H9 (cell line): ENCODE measurements at regions not wholly inside any gene's neighbourhood (a gene's known extent, or its start where the extent isn't known, plus 50 kb on each side); places are given as distances from the start of the nearest gene placed in this dataset.

Experiments
- DNase-seq: peaks from one replicate; pipeline ENCODE4 v3.0.0-alpha.2; 2017
- H2AFZ ChIP-seq: one replicate; pipeline ENCODE4 v1.6.1; 2013; ENCODE audit warnings: mild to moderate bottlenecking, low read length, control low read depth, moderate library complexity
- H2AK5ac ChIP-seq: 2 replicates; pipeline ENCODE4 v1.6.1; 2013; ENCODE audit warnings: low read length, control low read depth, mixed read lengths; ENCODE audit not compliant: insufficient read length
- H2BK120ac ChIP-seq: one replicate; pipeline ENCODE4 v1.6.1; 2013; ENCODE audit warnings: low read depth, mild to moderate bottlenecking, low read length, control low read depth, inconsistent platforms; ENCODE audit not compliant: poor library complexity, severe bottlenecking
- H2BK12ac ChIP-seq: 2 replicates; pipeline ENCODE4 v1.6.1; 2013; ENCODE audit warnings: low read length, control low read depth, mixed read lengths, low read depth; ENCODE audit not compliant: insufficient read length
- H2BK15ac ChIP-seq: 2 replicates; pipeline ENCODE4 v1.6.1; 2013; ENCODE audit warnings: low read depth, low read length, control low read depth
- H2BK20ac ChIP-seq: one replicate; pipeline ENCODE4 v1.6.1; 2013; ENCODE audit warnings: low read depth, mild to moderate bottlenecking, low read length, control low read depth, inconsistent platforms; ENCODE audit not compliant: poor library complexity, severe bottlenecking
- H2BK5ac ChIP-seq: 2 replicates; pipeline ENCODE4 v1.6.1; 2013; ENCODE audit warnings: low read length, control low read depth, mixed read lengths; ENCODE audit not compliant: insufficient read length
- H3K14ac ChIP-seq: 2 replicates; pipeline ENCODE4 v1.6.1; 2013; ENCODE audit warnings: low read length, control low read depth; ENCODE audit not compliant: insufficient read depth
- H3K18ac ChIP-seq: 2 replicates; pipeline ENCODE4 v1.6.1; 2013; ENCODE audit warnings: low read depth, mild to moderate bottlenecking, mixed read lengths, low read length, control low read depth; ENCODE audit not compliant: insufficient read length
- H3K23ac ChIP-seq: 2 replicates; pipeline ENCODE4 v1.6.1; 2013; ENCODE audit warnings: low read length, control low read depth, mixed read lengths, low read depth; ENCODE audit not compliant: insufficient read length
- H3K23me2 ChIP-seq: 2 replicates; pipeline ENCODE4 v1.6.1; 2013; ENCODE audit warnings: low read depth, mild to moderate bottlenecking, mixed read lengths, low read length, control low read depth; ENCODE audit not compliant: insufficient read length, poor library complexity, severe bottlenecking
- H3K27ac ChIP-seq: 2 replicates; pipeline ENCODE4 v1.5.1; 2013; ENCODE audit warnings: low read length, control low read depth, mixed read lengths, low read depth; ENCODE audit not compliant: insufficient read length
- H3K27me3 ChIP-seq: 2 replicates; pipeline ENCODE4 v1.6.1; 2013; ENCODE audit warnings: low read length, control low read depth, inconsistent platforms; ENCODE audit not compliant: insufficient read depth
- H3K4ac ChIP-seq: 2 replicates; pipeline ENCODE4 v1.6.1; 2013; ENCODE audit warnings: low read depth, mild to moderate bottlenecking, control low read depth, inconsistent platforms, low read length, moderate library complexity
- H3K4me1 ChIP-seq: 2 replicates; pipeline ENCODE4 v1.6.1; 2013; ENCODE audit warnings: low read length, control low read depth, inconsistent platforms; ENCODE audit not compliant: insufficient read depth
- H3K4me2 ChIP-seq: 2 replicates; pipeline ENCODE4 v1.6.1; 2013; ENCODE audit warnings: low read length, control low read depth, mixed read lengths; ENCODE audit not compliant: insufficient read length, insufficient read depth
- H3K56ac ChIP-seq: 2 replicates; pipeline ENCODE4 v1.6.1; 2013; ENCODE audit warnings: low read depth, mild to moderate bottlenecking, mixed read lengths, low read length, control low read depth; ENCODE audit not compliant: insufficient read length
- H3K79me1 ChIP-seq: 2 replicates; pipeline ENCODE4 v1.6.1; 2013; ENCODE audit warnings: low read depth, mild to moderate bottlenecking, moderate library complexity, low read length, control low read depth, inconsistent platforms; ENCODE audit not compliant: insufficient read depth, poor library complexity, severe bottlenecking
- H3K79me2 ChIP-seq: 2 replicates; pipeline ENCODE4 v1.6.1; 2013; ENCODE audit warnings: low read length, control low read depth, inconsistent platforms; ENCODE audit not compliant: insufficient read depth
- H3K9ac ChIP-seq: 2 replicates; pipeline ENCODE4 v1.6.1; 2013; ENCODE audit warnings: low read length, control low read depth, mixed read lengths; ENCODE audit not compliant: insufficient read length; ENCODE audit errors: extremely low read depth
- H3K9me3 ChIP-seq: one replicate; pipeline ENCODE4 v1.6.1; 2013; ENCODE audit warnings: low read depth, low read length, inconsistent platforms; ENCODE audit not compliant: control insufficient read depth
- H3T11ph ChIP-seq: one replicate; pipeline ENCODE4 v1.6.1; 2013; ENCODE audit warnings: mild to moderate bottlenecking, low read length, control low read depth, inconsistent platforms
- H4K20me1 ChIP-seq: one replicate; pipeline ENCODE4 v1.6.1; 2013; ENCODE audit not compliant: control insufficient read depth, insufficient read length, insufficient read depth
- H4K5ac ChIP-seq: 2 replicates; pipeline ENCODE4 v1.6.1; 2013; ENCODE audit warnings: low read depth, mild to moderate bottlenecking, mixed read lengths, low read length, control low read depth; ENCODE audit not compliant: insufficient read length
- H4K8ac ChIP-seq: replicated peaks from 2 replicates; pipeline ENCODE4 v1.6.1; 2013; ENCODE audit warnings: low read length, control low read depth, mixed read lengths, low read depth; ENCODE audit not compliant: insufficient read length
- H4K91ac ChIP-seq: 2 replicates; pipeline ENCODE4 v1.6.1; 2013; ENCODE audit warnings: low read depth, mild to moderate bottlenecking, moderate library complexity, mixed read lengths, low read length, control low read depth; ENCODE audit not compliant: insufficient read length
- H3K27ac Mint-ChIP-seq, 3 experiments: 2 replicates in 2 of 3; 3 replicates in 1 of 3; pipeline ENCODE4 v1.8.0; 2020 to 2021; ENCODE audit warnings: mixed read lengths in 3 of 3, mild to moderate bottlenecking in 1 of 3, moderate library complexity in 1 of 3
- H3K27me3 Mint-ChIP-seq: 2 replicates; pipeline ENCODE4 v1.8.0; 2021; ENCODE audit warnings: low read depth, mild to moderate bottlenecking, moderate library complexity, mixed read lengths
- H3K36me3 Mint-ChIP-seq, 3 experiments: 2 replicates in 2 of 3; 3 replicates in 1 of 3; pipeline ENCODE4 v1.8.0; 2020 to 2021; ENCODE audit warnings: low read depth in 3 of 3, mixed read lengths in 3 of 3; ENCODE audit not compliant: insufficient read depth in 1 of 3
- H3K4me1 Mint-ChIP-seq, 2 experiments: 2 replicates each; pipeline ENCODE4 v1.8.0; 2020; ENCODE audit warnings: mixed read lengths in 2 of 2
- H3K4me3 Mint-ChIP-seq, 2 experiments: 2 replicates in 1 of 2; 3 replicates in 1 of 2; pipeline ENCODE4 v1.8.0; 2020 to 2021; ENCODE audit warnings: mild to moderate bottlenecking in 2 of 2, mixed read lengths in 2 of 2, moderate library complexity in 1 of 2
- H3K9me3 Mint-ChIP-seq, 2 experiments: 2 replicates in 1 of 2; 3 replicates in 1 of 2; pipeline ENCODE4 v1.8.0; 2020; ENCODE audit warnings: mild to moderate bottlenecking in 2 of 2, mixed read lengths in 2 of 2, moderate library complexity in 1 of 2
- WGBS: extraction: QIAGEN DNeasy Blood & Tissue Kit; methylation state at CpG from one replicate; pipeline ENCODE4 v1.1.7; 2013; ENCODE audit warnings: missing lambda C conversion rate, low lambda C conversion rate, mixed read lengths; ENCODE audit not compliant: insufficient read length; ENCODE audit errors: extremely low coverage; 5-methylcytosine and 5-hydroxymethylcytosine counted together
- TF ChIP-seq, protein P1 (sequence below): fragments of 200-600 bp; sonication (generic); conservative IDR thresholded peaks from 3 replicates; pipeline ENCODE4 v1.8.0; 2021; ENCODE audit warnings: antibody characterized with exemption, mild to moderate bottlenecking

DNA sequence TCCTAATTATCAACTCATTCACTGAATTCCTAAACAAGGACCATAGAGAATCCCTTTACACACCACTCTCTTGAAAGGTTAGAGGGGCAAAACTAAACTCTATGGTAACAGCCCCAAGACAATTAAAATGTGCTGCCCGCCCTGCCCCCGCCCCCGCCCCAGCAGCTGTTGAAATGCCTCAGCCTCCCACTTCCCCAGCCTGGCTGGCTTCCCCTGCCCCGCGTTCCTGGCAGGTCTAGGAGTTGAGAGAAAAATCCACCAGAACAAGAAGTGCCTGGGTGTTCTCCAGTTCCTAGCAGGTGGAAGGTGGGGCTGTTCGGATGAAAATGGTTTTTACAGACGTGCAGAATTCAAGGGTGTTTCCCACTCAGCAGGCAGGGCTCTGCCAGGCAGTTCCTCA lies 109.5 kb upstream of the ZEB1 start:
- Histone ChIP-seq H2BK120ac (no peak overlapping the region), H2BK20ac (no peak overlapping the region), H2BK12ac (no peak overlapping the region), H3K4ac (no peak overlapping the region), H2AK5ac (no peak overlapping the region), H3K9me3 (no peaks in the 10 kb centered on the region), H3K4me2 (no peak overlapping the region), H3K27me3 (no peaks in the 10 kb centered on the region), H2AFZ (no peak overlapping the region), H3K9ac (no peak overlapping the region), H3K23ac (no peak overlapping the region), H3K23me2 (no peaks in the 10 kb centered on the region), H3K79me2 (no peaks in the 10 kb centered on the region), H4K8ac (no peak overlapping the region), H3K14ac (no peak overlapping the region), H3K18ac (no peak overlapping the region), H4K91ac (no peak overlapping the region), H3K27ac (no peak overlapping the region), H4K5ac (no peak overlapping the region), H3K56ac (no peak overlapping the region), H3T11ph (no peak overlapping the region), H3K4me1 (no peaks in the 10 kb centered on the region), H4K20me1 (no peaks in the 10 kb centered on the region), H2BK5ac (no peak overlapping the region), H2BK15ac (no peak overlapping the region), H3K79me1 (no peaks in the 10 kb centered on the region)
- no peak overlapping the region for H3K27ac Mint-ChIP-seq
- no peak for DNase-seq
- peaks cover 0 to 6% of the 10 kb centered on the region in 2 experiments; a peak in 1 of 5 replicates for H3K9me3 Mint-ChIP-seq
- no peak overlapping the region for H3K4me3 Mint-ChIP-seq
- H3K36me3 Mint-ChIP-seq = no peaks in the 10 kb centered on the region; a peak in 2 of 7 replicates
- no CpG with 5 or more reads among the region's 7 CpGs for WGBS
- peaks cover 1% of the 10 kb centered on the region for H3K27me3 Mint-ChIP-seq
- TF ChIP-seq, protein P1, sequence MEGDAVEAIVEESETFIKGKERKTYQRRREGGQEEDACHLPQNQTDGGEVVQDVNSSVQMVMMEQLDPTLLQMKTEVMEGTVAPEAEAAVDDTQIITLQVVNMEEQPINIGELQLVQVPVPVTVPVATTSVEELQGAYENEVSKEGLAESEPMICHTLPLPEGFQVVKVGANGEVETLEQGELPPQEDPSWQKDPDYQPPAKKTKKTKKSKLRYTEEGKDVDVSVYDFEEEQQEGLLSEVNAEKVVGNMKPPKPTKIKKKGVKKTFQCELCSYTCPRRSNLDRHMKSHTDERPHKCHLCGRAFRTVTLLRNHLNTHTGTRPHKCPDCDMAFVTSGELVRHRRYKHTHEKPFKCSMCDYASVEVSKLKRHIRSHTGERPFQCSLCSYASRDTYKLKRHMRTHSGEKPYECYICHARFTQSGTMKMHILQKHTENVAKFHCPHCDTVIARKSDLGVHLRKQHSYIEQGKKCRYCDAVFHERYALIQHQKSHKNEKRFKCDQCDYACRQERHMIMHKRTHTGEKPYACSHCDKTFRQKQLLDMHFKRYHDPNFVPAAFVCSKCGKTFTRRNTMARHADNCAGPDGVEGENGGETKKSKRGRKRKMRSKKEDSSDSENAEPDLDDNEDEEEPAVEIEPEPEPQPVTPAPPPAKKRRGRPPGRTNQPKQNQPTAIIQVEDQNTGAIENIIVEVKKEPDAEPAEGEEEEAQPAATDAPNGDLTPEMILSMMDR = no peak
- H3K4me1 Mint-ChIP-seq = peaks cover 5 to 14% of the 10 kb centered on the region in 2 experiments; a peak in 2 of 4 replicates
